HCT116 (cell line): ENCODE measurements at regions not wholly inside any gene's neighbourhood (a gene's known extent, or its start where the extent isn't known, plus 50 kb on each side); places are given as distances from the start of the nearest gene placed in this dataset.

Source experiments
- ATAC-seq: fragments of 200-7000 bp; cut with Tn5 transposase; 2 replicates; pipeline ENCODE4 v1.9.1; 2020; ENCODE audit warnings: mild to moderate bottlenecking, moderate library complexity
- BruUV-seq: library from RNA; stranded (reverse); fragments of 400-500 nt; replicated peaks from 2 replicates; lab custom pipeline; 2021; lab: Mats Ljungman, UMichigan
- CTCF ChIA-PET: fragments of 300-600 bp; sonication (Branson Sonifier 250); formaldehyde crosslinking; loops from one replicate; lab custom pipeline; 2021; ENCODE audit warnings: antibody characterized with exemption; lab: Charles Lee
- POLR2A ChIA-PET: fragments of 300-600, 350-600 bp; sonication (Branson Sonifier 250); formaldehyde crosslinking; loops from one replicate; lab custom pipeline; 2021; ENCODE audit warnings: antibody characterized with exemption; lab: Charles Lee
- RAD21 ChIA-PET, 2 experiments: fragments of 300-600 bp; sonication (Branson Sonifier 250); formaldehyde crosslinking; loops; one replicate each; lab custom pipeline; 2023; ENCODE audit warnings: low total read pairs in 2 of 2; ENCODE audit not compliant: uncharacterized antibody in 2 of 2, unreplicated experiment in 2 of 2, low non-redundant PET in 1 of 2; lab: Charles Lee
- DNase-seq: peaks from one replicate; pipeline ENCODE4 v3.0.0-alpha.2; 2010; ENCODE audit warnings: low read depth, low spot score
- H2AFZ ChIP-seq: fragments of 200-600 bp; shearing (Covaris generic), sonication (generic); 2 replicates; pipeline ENCODE4 v1.6.1; 2017; ENCODE audit warnings: low read depth, mixed run types, mixed read lengths, antibody characterized with exemption, low read length; ENCODE audit not compliant: poor library complexity, severe bottlenecking
- H3K27ac ChIP-seq: 2 replicates; pipeline ENCODE4 v1.5.1; 2012; ENCODE audit warnings: low read depth, low read length
- H3K27me3 ChIP-seq: fragments of 200-600 bp; sonication (generic); 2 replicates; pipeline ENCODE4 v1.6.1; 2016; ENCODE audit warnings: mixed run types, low read length, mixed read lengths; ENCODE audit not compliant: insufficient read depth
- H3K36me3 ChIP-seq, 2 experiments: fragments of 200-500 bp in 1 of 2; fragments of 200-600 bp in 1 of 2; sonication (Bioruptor generic) in 1 of 2; sonication (generic) in 1 of 2; 2 replicates each; pipeline versions ENCODE4 v1.5.1 to v1.6.1; 2014 to 2016; ENCODE audit warnings: low read length in 2 of 2, inconsistent platforms in 1 of 2, mixed read lengths in 1 of 2, mixed run types in 1 of 2; ENCODE audit not compliant: insufficient read depth in 2 of 2, control insufficient read depth in 1 of 2
- H3K4me1 ChIP-seq, 2 experiments: fragments of 200-600 bp in 1 of 2; sonication (generic) in 1 of 2; 2 replicates each; pipeline versions ENCODE4 v1.5.1 to v1.6.1; 2012 to 2017; ENCODE audit warnings: low read length in 2 of 2, inconsistent platforms in 1 of 2, mild to moderate bottlenecking in 1 of 2, mixed read lengths in 1 of 2, mixed run types in 1 of 2, moderate library complexity in 1 of 2; ENCODE audit not compliant: insufficient read depth in 2 of 2, control insufficient read depth in 1 of 2
- H3K4me2 ChIP-seq: fragments of 200-600 bp; sonication (generic); 2 replicates; pipeline ENCODE4 v1.6.1; 2017; ENCODE audit warnings: mixed run types, low read length, mixed read lengths
- H3K4me3 ChIP-seq, 2 experiments: fragments of 200-600 bp in 1 of 2; sonication (generic) in 1 of 2; replicated peaks in 1 of 2; 2 replicates each; pipeline ENCODE4 v1.5.1; 2011 to 2016; ENCODE audit warnings: low read length in 2 of 2, control low read depth in 1 of 2, low read depth in 1 of 2, mild to moderate bottlenecking in 1 of 2, mixed read lengths in 1 of 2, mixed run types in 1 of 2
- H3K79me2 ChIP-seq: fragments of 200-600 bp; sonication (generic); 2 replicates; pipeline ENCODE4 v1.6.1; 2017; ENCODE audit warnings: mild to moderate bottlenecking, mixed run types, low read length, moderate library complexity, mixed read lengths; ENCODE audit not compliant: insufficient read depth
- H3K9ac ChIP-seq: fragments of 200-600 bp; sonication (generic); 2 replicates; pipeline ENCODE4 v1.6.1; 2016; ENCODE audit warnings: low read length, mixed read lengths
- H3K9me2 ChIP-seq: fragments of 200-600 bp; sonication (generic), shearing (Covaris generic); 2 replicates; pipeline ENCODE4 v1.6.1; 2017; ENCODE audit warnings: mixed run types, mild to moderate bottlenecking, moderate library complexity; ENCODE audit not compliant: insufficient read depth
- H3K9me3 ChIP-seq, 2 experiments: fragments of 200-500 bp in 1 of 2; fragments of 200-600 bp in 1 of 2; sonication (Bioruptor generic) in 1 of 2; sonication (generic) in 1 of 2; 2 replicates each; pipeline ENCODE4 v1.6.1; 2014 to 2017; ENCODE audit warnings: low read length in 2 of 2, mixed read lengths in 2 of 2, inconsistent platforms in 1 of 2, low read depth in 1 of 2, mild to moderate bottlenecking in 1 of 2, mixed run types in 1 of 2, moderate library complexity in 1 of 2; ENCODE audit not compliant: control insufficient read depth in 1 of 2, insufficient read depth in 1 of 2
- H4K20me1 ChIP-seq: fragments of 200-600 bp; sonication (generic), shearing (Covaris generic); 2 replicates; pipeline ENCODE4 v1.6.1; 2017; ENCODE audit warnings: mixed run types, mild to moderate bottlenecking, moderate library complexity; ENCODE audit not compliant: insufficient read depth
- EZH2 ChIP-seq: fragments of 200-600 bp; sonication (generic); IDR thresholded peaks from 2 replicates; pipeline ENCODE4 v1.6.1; 2017; ENCODE audit warnings: antibody characterized with exemption, mixed run types
- POLR2A ChIP-seq: IDR thresholded peaks from 2 replicates; pipeline ENCODE4 v1.7.0; 2011; ENCODE audit warnings: borderline replicate concordance; ENCODE audit not compliant: insufficient read depth, insufficient read length; ENCODE audit errors: extremely low read depth
- intact Hi-C: fragments of 100-400 bp; cut with micrococcal nuclease; formaldehyde crosslinking; loops from 2 replicates; pipeline ENCODE4 v1.10.0; 2022
- TF ChIP-seq, protein P1 (sequence below), 3 experiments: fragments of 200-600 bp in 1 of 3; sonication (generic) in 1 of 3; IDR thresholded peaks in 2 of 3; conservative IDR thresholded peaks in 1 of 3; 2 replicates each; pipeline ENCODE4 v1.5.1; 2012 to 2017; ENCODE audit warnings: low read depth in 2 of 3, low read length in 2 of 3, antibody characterized with exemption in 1 of 3, borderline replicate concordance in 1 of 3, control low read depth in 1 of 3, mild to moderate bottlenecking in 1 of 3, mixed read lengths in 1 of 3, mixed run types in 1 of 3, moderate library complexity in 1 of 3; ENCODE audit not compliant: insufficient read depth in 1 of 3
- TF ChIP-seq, protein P2 (sequence below): IDR thresholded peaks from 2 replicates; pipeline ENCODE4 v1.6.1; 2012

DNA sequence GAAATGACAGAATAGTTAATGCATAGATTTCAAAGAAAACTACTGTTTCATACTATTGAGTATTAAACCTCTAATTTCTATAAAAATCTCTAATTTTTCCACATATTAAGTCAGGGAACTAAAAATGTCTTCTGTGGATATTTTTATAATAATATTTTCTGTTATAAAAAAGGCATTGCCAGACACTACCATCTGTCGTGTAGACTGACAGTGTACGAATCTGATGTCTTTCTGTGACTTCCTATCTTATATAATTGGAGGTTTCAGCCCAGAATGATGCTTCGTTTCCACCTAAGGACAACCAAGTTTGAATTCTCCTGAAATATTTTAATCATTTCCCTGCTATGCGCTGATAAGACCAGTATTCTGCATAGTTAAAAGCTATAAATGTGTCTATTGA is 456.6 kb upstream of the ARRDC3 start (continued):
- TF ChIP-seq, protein P1, sequence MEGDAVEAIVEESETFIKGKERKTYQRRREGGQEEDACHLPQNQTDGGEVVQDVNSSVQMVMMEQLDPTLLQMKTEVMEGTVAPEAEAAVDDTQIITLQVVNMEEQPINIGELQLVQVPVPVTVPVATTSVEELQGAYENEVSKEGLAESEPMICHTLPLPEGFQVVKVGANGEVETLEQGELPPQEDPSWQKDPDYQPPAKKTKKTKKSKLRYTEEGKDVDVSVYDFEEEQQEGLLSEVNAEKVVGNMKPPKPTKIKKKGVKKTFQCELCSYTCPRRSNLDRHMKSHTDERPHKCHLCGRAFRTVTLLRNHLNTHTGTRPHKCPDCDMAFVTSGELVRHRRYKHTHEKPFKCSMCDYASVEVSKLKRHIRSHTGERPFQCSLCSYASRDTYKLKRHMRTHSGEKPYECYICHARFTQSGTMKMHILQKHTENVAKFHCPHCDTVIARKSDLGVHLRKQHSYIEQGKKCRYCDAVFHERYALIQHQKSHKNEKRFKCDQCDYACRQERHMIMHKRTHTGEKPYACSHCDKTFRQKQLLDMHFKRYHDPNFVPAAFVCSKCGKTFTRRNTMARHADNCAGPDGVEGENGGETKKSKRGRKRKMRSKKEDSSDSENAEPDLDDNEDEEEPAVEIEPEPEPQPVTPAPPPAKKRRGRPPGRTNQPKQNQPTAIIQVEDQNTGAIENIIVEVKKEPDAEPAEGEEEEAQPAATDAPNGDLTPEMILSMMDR (IDR thresholded peaks at IDR 0.05 in 2 of 3, conservative IDR thresholded peaks at IDR 0.05 in 1 of 3; ENCODE audit: borderline replicate concordance in 1 of 3, insufficient read depth in 1 of 3, low read depth in 2 of 3, low read length in 2 of 3) = no peak
- no peak for TF ChIP-seq EZH2
- TF ChIP-seq POLR2A = no peak
- TF ChIP-seq, protein P2, sequence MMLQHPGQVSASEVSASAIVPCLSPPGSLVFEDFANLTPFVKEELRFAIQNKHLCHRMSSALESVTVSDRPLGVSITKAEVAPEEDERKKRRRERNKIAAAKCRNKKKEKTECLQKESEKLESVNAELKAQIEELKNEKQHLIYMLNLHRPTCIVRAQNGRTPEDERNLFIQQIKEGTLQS = no peak
- TF ChIP-seq, all 23 proteins: peak for 0

DNA sequence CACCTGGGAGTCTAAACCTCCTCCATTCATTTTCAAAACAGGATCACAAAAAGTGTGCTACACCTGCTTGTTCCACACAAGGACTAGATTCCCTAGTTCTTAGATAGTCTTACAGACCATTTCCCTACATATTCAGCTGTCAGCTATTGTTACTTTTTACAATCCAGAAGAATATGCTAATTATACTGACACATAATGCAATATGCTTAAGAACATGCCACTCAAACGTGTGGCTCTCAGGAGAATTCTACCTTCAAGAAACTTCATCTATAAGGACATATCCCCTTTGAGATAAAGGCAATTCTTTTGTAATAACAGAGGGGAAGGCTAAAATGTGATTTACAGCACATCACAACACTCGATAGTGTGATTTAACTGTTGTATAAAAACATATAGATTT is 456.1 kb upstream of the ARRDC3 start:
- POLR2A ChIA-PET = no interaction called here
- RAD21 ChIA-PET = no interaction called here
- H3K9me2 ChIP-seq = no peaks in the 10 kb centered on the region
- no peak overlapping the region for H3K9ac ChIP-seq
- ATAC-seq = no peak
- DNase-seq = no peak
- TF ChIP-seq, protein P1 (IDR thresholded peaks at IDR 0.05 in 2 of 3, conservative IDR thresholded peaks at IDR 0.05 in 1 of 3; ENCODE audit: borderline replicate concordance in 1 of 3, insufficient read depth in 1 of 3, low read depth in 2 of 3, low read length in 2 of 3) = no peak
- no peak overlapping the region for H3K4me3 ChIP-seq
- H4K20me1 ChIP-seq = no peaks in the 10 kb centered on the region
- no peak overlapping the region for H3K4me2 ChIP-seq
- CTCF ChIA-PET = no interaction called here
- no peak overlapping the region for H2AFZ ChIP-seq
- no peaks in the 10 kb centered on the region for H3K79me2 ChIP-seq
- no peaks in the 10 kb centered on the region for H3K4me1 ChIP-seq
- H3K36me3 ChIP-seq = no peaks in the 10 kb centered on the region
- no peaks in the 10 kb centered on the region for H3K27me3 ChIP-seq
- intact Hi-C loops = no loop called here
- no peaks in the 10 kb centered on the region for H3K9me3 ChIP-seq
- H3K27ac ChIP-seq = no peak overlapping the region
- BruUV-seq = no TSS peak
